ENCODE measurements at regions not wholly inside any gene's neighbourhood (a gene's known extent, or its start where the extent isn't known, plus 50 kb on each side); places are given as distances from the start of the nearest gene placed in this dataset.

DNA sequence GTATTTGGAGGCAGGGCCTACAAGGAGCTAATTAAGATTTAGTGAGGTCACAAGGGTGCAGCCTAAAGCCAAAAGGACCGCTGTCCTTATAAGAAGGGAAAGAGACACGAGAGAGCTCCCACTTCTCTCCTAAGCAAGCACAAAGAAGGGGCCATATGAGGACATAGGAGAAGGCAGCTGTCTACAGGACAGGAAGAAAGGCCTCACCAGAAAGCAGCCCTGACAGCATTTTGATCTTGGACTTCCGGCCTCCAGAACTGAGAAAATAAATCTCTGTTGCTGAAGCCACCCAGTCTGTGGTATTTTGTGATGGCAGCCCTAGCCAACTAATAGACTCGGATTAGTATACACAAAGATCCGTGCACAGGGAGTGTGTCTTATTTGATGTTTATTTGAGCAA lies 139.7 kb downstream of the B3GNT2 start (continued):
- TF ChIP-seq RAD21 (IDR thresholded peaks at IDR 0.05) = no peak
- no peak for TF ChIP-seq JUND (IDR thresholded peaks at IDR 0.05)

DNA sequence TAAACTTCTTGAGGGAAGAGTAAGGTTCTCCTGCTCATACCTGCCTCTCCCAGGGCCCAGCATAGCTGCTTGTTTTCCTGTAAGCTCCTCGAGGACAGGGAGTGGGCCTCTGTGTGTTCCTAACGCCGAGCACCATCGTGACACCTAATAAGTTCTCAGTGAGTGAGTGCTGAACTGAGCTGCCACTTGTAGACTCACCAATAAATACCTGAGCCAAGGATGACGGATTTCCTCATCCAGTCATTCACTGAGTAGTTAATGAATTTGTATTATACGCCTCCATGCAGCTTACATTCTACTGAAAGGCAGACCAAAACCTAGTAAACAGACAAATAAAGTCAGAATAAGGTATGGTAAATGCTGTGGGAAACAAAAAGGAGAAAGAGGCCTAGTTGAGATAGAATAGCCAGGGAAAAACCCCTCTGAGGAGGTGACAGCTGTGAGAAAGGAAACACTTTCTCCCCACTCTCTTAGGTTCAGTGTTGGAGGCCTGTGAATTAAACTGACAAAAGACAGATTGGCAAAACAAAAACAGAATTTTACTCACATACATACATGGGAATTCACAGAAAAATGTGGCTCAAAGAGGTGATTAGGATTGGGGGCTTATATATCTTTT lies 138.6 kb downstream of the B3GNT2 start:
- Histone ChIP-seq H3K27me3 (ENCODE audit: control insufficient read depth in 4 of 4, insufficient read depth in 4 of 4, low read length in 3 of 4) (no peaks in the 10 kb centered on the region), H3K36me3 (ENCODE audit: control insufficient read depth in 4 of 4, insufficient read depth in 3 of 4, low read depth in 1 of 4, low read length in 3 of 4) (no peaks in the 10 kb centered on the region), H3K27ac (ENCODE audit: low read depth in 1 of 2, low read length in 2 of 2) (no peak overlapping the region), H3K9ac (ENCODE audit: low read depth in 1 of 2, low read length in 2 of 2) (no peak overlapping the region), H3K4me1 (ENCODE audit: control insufficient read depth in 4 of 4, insufficient read depth in 4 of 4, low read length in 3 of 4) (no peaks in the 10 kb centered on the region), H3K9me3 (ENCODE audit: control insufficient read depth in 4 of 4, low read length in 3 of 4) (no peaks in the 10 kb centered on the region), H3K4me3 (ENCODE audit: low read depth in 1 of 3, low read length in 3 of 3) (no peak overlapping the region)
- no peak for DNase-seq (ENCODE audit: low spot score)
- WGBS = 91% methylated on average over 6 of the region's 6 CpGs
- TF ChIP-seq HNF4G (IDR thresholded peaks at IDR 0.05) (no peak), TAF1 (conservative IDR thresholded peaks at IDR 0.05) (no peak), FOXA2 (IDR thresholded peaks at IDR 0.05) (no peak), GABPA (IDR thresholded peaks at IDR 0.05 in 1 of 2, conservative IDR thresholded peaks at IDR 0.05 in 1 of 2) (no peak)
- TF ChIP-seq, protein P1, sequence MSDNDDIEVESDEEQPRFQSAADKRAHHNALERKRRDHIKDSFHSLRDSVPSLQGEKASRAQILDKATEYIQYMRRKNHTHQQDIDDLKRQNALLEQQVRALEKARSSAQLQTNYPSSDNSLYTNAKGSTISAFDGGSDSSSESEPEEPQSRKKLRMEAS (IDR thresholded peaks at IDR 0.05) = no peak

DNA sequence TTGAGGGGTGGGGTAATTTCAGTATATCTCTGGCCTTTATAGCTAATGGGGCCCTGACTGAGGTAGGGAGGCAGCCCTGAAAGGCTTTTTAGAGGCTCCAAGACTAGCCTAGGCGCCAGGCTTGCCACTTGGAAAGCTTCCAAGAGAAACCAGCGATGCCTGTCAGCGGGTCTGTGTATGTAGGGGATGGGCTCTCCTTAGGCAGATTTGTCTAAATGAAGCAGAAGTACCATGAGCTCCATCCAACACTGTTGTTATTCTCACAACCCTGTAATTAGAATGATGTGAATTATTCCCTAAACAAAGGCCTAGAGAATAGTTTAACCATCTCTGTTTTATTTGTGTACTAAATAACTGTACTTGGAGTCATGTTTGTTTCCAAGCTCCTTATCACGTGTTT lies 138.1 kb downstream of the B3GNT2 start:
- no peak for DNase-seq (ENCODE audit: low spot score)
- 73% methylated on average over 4 of the region's 4 CpGs for WGBS
- no peak overlapping the region for H3K4me3 ChIP-seq (ENCODE audit: low read depth in 1 of 3, low read length in 3 of 3)
- H3K27ac ChIP-seq (ENCODE audit: low read depth in 1 of 2, low read length in 2 of 2) = no peak overlapping the region
- no peaks in the 10 kb centered on the region for H3K4me1 ChIP-seq (ENCODE audit: control insufficient read depth in 4 of 4, insufficient read depth in 4 of 4, low read length in 3 of 4)
- no peaks in the 10 kb centered on the region for H3K27me3 ChIP-seq (ENCODE audit: control insufficient read depth in 4 of 4, insufficient read depth in 4 of 4, low read length in 3 of 4)
- no peaks in the 10 kb centered on the region for H3K36me3 ChIP-seq (ENCODE audit: control insufficient read depth in 4 of 4, insufficient read depth in 3 of 4, low read depth in 1 of 4, low read length in 3 of 4)
- H3K9ac ChIP-seq (ENCODE audit: low read depth in 1 of 2, low read length in 2 of 2) = no peak overlapping the region
- H3K9me3 ChIP-seq (ENCODE audit: control insufficient read depth in 4 of 4, low read length in 3 of 4) = no peaks in the 10 kb centered on the region
- TF ChIP-seq GABPA (IDR thresholded peaks at IDR 0.05 in 1 of 2, conservative IDR thresholded peaks at IDR 0.05 in 1 of 2) (no peak), RXRA (IDR thresholded peaks at IDR 0.05) (no peak), NR2F2 (IDR thresholded peaks at IDR 0.05) (no peak), EGR1 (IDR thresholded peaks at IDR 0.05; ENCODE audit: low read depth in 2 of 2) (no peak), FOXA1 (IDR thresholded peaks at IDR 0.05) (no peak)
- TF ChIP-seq, protein P2, sequence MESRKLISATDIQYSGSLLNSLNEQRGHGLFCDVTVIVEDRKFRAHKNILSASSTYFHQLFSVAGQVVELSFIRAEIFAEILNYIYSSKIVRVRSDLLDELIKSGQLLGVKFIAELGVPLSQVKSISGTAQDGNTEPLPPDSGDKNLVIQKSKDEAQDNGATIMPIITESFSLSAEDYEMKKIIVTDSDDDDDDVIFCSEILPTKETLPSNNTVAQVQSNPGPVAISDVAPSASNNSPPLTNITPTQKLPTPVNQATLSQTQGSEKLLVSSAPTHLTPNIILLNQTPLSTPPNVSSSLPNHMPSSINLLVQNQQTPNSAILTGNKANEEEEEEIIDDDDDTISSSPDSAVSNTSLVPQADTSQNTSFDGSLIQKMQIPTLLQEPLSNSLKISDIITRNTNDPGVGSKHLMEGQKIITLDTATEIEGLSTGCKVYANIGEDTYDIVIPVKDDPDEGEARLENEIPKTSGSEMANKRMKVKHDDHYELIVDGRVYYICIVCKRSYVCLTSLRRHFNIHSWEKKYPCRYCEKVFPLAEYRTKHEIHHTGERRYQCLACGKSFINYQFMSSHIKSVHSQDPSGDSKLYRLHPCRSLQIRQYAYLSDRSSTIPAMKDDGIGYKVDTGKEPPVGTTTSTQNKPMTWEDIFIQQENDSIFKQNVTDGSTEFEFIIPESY (IDR thresholded peaks at IDR 0.05) = no peak
- TF ChIP-seq, protein P3, sequence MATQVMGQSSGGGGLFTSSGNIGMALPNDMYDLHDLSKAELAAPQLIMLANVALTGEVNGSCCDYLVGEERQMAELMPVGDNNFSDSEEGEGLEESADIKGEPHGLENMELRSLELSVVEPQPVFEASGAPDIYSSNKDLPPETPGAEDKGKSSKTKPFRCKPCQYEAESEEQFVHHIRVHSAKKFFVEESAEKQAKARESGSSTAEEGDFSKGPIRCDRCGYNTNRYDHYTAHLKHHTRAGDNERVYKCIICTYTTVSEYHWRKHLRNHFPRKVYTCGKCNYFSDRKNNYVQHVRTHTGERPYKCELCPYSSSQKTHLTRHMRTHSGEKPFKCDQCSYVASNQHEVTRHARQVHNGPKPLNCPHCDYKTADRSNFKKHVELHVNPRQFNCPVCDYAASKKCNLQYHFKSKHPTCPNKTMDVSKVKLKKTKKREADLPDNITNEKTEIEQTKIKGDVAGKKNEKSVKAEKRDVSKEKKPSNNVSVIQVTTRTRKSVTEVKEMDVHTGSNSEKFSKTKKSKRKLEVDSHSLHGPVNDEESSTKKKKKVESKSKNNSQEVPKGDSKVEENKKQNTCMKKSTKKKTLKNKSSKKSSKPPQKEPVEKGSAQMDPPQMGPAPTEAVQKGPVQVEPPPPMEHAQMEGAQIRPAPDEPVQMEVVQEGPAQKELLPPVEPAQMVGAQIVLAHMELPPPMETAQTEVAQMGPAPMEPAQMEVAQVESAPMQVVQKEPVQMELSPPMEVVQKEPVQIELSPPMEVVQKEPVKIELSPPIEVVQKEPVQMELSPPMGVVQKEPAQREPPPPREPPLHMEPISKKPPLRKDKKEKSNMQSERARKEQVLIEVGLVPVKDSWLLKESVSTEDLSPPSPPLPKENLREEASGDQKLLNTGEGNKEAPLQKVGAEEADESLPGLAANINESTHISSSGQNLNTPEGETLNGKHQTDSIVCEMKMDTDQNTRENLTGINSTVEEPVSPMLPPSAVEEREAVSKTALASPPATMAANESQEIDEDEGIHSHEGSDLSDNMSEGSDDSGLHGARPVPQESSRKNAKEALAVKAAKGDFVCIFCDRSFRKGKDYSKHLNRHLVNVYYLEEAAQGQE (IDR thresholded peaks at IDR 0.05) = no peak

Data from liver (tissue), 7 donors.